ENCODE measurements at regions not wholly inside any gene's neighbourhood (a gene's known extent, or its start where the extent isn't known, plus 50 kb on each side); places are given as distances from the start of the nearest gene placed in this dataset.

DNA sequence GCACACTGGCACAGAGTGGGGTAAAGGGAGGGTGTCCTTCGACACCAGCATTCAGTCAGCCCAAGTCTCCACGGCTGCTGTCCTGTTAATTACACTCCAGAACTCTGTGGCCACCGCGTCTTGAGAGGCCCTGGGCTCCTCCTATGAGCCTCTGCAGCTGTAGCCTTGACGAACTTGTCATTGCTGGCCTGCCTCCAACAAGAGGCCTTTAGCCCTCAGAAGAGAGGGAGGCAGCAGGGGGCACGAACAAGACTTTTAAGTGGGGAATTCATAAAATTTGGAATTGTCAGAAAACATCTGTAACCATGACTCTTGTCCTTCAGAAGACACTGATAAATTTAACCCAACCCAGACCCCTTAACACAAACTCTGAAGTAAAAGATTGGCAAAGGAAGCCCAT, 241.9 kb downstream of the UQCRFS1 start:
- no peak for DNase-seq

- no peak for DNase-seq
These were observed 244.2 kb downstream of the UQCRFS1 start for GRCh38 chr19:28968721-28969120.

GRCh38 chr19:28966737-28967399, 246.1 kb downstream of the UQCRFS1 start:
- DNase-seq = no peak

DNA sequence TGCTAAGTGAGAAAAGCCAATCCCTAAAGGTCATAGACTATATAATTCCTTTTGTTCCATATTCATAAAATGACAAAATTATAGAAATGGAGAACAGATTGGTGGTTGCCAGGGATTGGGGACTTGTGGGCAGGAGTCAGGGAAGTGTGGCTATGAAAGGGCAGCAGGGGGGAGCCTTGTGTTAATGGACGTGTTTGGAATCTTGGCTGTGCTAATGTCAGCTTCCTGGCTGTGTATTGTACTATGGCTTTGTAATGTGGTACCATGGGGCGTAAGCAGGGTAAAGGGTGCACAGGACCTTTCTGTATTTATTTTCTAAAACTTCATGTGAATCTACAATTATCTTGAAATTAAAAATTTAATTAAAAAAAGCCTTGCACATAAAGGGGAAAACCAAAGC, 248.5 kb downstream of the UQCRFS1 start:
- no peak for DNase-seq

DNA sequence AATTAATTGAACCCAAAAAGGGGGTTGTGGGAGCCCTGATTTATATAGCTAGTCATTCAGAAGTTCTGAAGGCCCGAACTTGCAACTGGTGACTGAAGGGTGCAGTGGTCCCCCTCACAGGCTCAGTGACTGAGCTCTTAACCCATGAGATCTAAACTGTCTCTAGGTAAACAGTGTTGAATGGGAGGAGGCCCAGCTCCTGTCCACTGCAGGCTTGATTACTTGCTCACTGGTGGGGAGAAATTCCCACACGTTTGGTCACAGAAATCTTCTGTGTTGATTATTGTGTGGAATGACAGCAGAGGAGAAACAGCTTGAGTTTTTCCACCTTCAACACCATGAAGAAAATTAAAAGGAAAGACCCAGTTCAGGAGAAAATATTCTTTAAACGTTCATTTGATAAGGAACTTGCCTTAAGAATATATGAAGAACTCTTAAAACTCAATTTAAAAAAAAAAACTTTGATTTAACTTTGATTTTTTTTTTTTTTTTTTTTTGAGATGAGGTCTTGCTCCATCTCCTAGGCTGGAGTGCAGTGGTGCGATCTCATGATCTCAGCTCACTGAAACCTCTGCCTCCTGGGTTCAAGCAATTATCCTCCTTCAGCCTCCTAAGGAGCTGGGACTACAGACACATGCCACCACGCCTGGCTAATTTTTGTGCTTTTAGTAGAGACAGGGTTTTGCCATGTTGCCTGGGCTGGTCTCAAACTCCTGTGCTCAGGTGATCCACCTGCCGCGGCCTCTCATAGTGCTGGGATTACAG, 249.3 kb downstream of the UQCRFS1 start:
- no peak for DNase-seq

DNA sequence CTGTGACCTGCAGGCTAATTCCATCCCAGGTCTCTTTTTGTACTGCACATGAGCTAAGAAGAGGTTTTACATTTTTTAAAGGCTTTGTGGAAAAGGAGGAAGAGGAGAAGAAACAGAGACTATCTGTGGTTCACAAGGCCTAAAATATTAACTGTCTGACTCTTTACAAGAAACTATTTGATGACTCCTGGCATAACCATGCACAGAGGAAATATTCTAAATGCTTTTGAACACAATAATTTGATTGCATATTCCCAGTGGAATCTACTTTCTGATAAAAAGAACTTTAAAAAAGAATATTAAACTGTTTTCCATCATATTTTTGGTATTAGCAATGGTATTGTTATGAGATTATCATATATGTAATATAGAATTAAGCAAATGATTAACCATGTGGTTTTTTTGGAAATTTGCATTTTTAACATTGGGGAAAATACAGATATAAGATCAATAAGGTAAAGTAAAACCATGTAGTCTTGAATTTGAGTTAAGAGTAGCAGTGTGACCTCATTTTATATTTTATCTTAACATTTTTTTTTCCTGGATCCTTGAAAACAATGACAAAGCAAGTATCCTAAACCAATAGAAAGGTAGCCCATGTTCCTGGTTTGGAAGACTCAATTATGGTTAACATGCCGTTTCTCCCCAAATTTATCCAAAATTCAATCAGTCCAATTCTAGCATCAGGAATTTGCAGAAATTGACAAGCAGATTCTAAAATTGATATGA, 251.0 kb downstream of the UQCRFS1 start:
- DNase-seq = no peak

GRCh38 chr19:28960986-28961705, 251.8 kb downstream of the UQCRFS1 start:
- DNase-seq = no peak

DNA sequence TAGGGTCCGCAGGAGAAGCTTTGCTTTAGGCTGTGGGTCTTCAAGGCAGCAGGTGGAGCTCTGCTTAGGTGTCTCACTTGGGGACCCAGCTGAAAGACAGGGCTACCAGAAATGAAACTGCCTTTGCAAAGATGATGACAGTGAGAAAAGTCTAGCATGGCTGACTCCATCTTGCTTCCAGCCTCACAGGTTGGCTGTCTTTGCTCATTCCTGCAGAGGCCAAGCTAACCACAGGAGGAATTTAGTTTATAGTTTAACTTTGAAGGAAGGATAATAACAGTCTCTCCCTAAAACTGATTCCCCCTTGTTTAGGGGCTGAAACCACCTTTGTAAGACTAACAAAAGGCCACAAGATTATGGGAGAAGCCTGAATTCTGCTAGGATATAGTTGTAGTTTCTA, 252.4 kb downstream of the UQCRFS1 start:
- DNase-seq = no peak

DNA sequence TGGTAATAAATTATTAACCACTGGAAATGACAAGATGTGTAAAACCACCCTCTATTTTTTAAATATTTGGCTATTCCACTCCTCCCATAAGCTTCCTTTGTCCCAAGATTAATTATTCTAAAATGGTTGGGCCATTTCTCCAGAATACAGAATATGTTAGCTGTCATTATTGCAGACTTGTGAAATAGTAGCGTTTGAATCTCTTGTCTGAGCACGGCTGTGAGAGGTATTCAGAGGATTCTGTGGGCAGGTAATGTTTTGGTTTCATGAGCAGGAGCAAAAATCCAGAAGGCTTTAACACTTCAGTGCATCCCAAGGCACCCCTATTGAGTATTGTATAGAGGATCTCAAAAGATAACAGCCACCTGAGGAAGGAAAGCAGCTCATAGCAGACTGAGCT, 256.0 kb downstream of the UQCRFS1 start:
- no peak for DNase-seq

DNA sequence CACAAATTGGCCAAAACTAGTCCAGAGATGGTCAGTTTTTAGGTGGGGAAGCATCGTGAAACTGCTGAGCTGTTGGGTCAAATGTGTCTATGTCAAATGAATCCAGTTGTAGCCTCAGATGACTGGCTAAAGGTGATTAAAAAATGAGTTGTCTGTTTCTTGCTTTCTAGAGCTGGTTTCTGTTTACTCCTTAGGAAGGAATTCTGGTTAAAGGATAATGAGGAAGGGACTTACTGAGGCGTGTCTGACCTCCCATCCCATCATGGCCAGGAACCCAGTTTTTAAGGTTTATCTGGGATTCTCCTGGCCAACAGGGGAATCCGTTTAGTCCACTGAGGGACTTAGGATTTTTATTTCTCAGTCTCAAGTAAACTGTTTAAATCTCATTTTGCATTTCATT, 256.5 kb downstream of the UQCRFS1 start:
- DNase-seq = no peak

DNA sequence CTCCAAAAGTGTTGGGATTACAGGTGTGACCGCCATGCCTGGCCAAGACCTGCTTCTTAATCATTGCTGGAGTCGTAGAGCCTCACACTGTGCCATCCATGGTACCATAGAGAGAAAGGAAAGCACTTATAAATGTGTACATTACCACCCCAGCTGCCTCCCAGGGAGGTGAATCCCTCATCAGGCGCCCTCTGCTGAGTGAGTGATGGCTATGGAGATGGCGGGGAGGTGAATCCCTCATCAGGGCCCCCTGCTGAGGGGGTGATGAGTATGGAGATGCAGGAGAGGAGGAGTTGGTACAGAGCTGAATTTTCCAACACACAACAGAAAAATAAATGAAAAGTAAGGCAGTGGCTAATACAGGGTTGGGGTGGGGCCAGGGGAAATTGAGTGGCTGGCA, 263.4 kb downstream of the UQCRFS1 start:
- no peak for DNase-seq

GRCh38 chr19:28949027-28949426, 263.9 kb downstream of the UQCRFS1 start:
- DNase-seq = no peak

DNA sequence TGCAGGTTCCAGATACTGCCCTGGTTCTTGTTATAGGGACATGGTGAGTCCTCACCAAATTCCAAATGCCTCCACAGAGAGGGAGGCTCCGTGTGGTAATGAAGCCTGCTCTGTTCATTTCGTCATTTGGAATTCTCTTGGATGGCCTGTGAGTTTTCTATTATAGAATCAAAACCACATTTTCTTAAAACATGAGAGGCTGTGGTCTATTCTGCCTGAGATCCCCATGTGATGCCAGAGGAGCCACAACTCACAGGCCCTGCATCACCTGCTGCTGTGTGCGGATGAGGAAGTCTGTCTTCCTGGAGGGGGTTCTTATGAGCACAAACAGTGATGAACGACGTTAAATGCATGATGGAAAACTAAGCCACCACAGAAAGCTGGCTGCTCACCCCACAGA, 264.4 kb downstream of the UQCRFS1 start:
- no peak for DNase-seq

DNA sequence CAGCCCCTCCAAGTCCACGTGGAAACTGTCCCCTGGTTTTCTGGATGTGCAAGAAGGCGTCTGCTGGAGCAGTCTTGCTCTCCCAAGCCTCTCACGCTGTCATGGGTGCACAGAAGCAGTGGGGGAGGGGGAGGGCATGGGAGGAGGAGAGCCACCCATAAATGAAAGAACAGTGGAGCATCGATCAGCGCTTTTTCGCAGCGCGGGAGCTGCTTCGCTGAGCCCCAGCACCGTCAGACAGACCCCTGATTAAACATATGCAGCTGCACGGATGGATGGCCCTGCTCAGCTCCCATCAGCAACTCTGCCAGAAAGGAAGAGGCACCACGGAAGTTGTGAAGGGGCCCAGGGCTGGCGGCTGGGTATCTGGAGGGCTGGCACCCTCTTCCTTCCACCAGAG, 264.9 kb downstream of the UQCRFS1 start:
- DNase-seq = no peak

DNA sequence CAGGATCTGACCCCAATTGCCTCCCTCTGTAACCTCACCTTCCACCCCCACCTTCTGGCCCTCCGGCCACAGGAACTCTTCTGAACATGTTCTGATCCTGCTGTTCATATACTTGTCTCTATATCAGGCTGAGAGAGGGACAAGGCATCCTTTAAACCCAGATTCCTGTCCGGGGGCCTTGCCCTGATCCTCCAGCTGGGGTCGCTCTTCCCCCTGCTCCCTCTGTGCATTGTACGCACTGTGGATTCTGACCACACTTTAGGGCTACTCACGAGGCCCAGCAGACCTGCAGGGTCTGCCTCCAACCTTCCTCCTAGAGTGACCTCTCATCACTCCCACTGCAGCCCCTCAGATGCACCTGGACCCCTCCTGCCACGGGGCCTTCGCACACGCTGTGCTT, 269.3 kb downstream of the UQCRFS1 start:
- no peak for DNase-seq

- no peak for DNase-seq
These were observed 271.1 kb downstream of the UQCRFS1 start for GRCh38 chr19:28941833-28942232.

- DNase-seq = no peak
These were observed 272.0 kb downstream of the UQCRFS1 start for GRCh38 chr19:28940751-28941500.

DNA sequence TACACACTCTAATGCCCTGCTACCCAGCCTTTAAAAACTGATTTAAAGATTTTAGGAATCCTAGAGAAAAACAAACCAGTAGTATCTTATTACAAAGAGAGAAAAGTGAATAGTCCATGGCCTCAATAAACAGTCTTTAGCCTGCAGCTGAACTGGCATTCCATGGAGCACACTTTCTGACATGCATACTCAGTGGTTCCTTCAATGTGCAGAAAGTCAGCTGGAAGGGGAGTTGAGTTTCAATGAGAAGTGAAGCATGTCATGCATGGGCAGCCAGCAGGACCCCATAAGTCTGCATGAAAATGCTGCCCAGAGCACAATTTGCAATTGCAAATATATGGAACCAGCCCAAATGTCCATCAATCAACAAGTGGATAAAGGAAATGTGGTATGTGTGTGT, 273.7 kb downstream of the UQCRFS1 start:
- no peak for DNase-seq

- DNase-seq = no peak
These were observed 276.9 kb downstream of the UQCRFS1 start for GRCh38 chr19:28936001-28936400.

DNA sequence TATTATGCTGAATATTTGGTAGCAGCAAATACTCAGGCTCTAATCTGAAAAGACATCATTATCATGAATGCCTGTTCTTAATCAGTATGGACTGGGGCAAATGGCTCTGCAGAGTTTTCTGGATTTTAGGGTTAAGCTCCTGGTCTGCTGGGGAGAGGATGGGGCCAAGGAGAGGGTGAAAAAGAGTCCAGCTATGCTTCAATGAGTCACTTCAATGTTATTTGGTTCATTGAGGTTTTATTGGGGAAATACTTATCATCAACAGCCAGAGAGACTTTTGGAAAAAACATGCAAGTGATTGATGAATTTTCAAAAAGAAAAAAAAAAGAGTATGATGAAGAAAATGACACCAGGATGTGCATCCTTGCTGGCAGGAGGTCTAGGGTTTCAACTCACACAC, 278.3 kb downstream of the UQCRFS1 start:
- no peak for DNase-seq

- DNase-seq = no peak
These were observed 279.9 kb downstream of the UQCRFS1 start for GRCh38 chr19:28933039-28933438.

DNA sequence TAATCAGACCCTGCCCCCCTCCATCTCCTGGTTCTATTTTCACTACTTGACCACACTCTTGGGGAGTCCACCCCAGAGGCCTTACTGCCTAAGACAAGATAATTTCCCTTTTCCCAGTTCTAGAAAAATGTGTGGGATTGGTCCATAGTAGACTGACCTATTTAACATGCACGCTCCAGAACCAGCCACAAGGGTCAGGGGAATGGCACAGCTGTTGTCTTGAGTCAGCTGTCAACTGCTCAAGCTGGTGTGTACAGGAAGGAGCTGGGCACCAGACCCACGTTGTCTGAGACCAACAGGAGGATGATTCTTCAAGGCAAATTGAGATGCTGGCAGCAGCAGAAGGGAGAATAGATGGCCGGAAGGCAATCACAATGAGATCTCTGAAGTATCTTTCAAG, 280.5 kb downstream of the UQCRFS1 start:
- no peak for DNase-seq

DNA sequence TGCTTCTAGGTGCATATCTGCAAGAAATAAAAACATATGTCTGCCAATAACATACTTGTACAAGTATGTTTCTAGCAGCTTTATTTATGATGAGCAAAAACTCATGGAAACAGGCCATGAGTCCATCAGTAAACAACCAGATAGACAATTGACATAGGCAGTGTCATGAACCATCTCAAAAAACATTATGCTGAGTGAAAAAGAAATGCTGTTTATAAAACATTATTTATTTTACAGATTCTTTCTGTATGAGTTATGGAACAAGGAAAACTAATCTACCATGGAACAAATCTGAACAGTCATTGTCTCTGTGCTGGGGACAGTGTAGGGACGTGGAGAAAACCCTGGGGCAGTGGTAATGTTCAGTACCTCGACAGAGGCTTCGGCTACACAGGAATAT, 283.9 kb downstream of the UQCRFS1 start:
- DNase-seq = no peak
